GM12878 (cell line): ENCODE measurements at regions not wholly inside any gene's neighbourhood (a gene's known extent, or its start where the extent isn't known, plus 50 kb on each side); places are given as distances from the start of the nearest gene placed in this dataset.

Experiments used
- ATAC-seq: fragments of 200-7000 bp; cut with Tn5 transposase; 3 replicates; pipeline ENCODE4 v1.9.1; 2020; ENCODE audit warnings: mild to moderate bottlenecking, moderate library complexity
- BruUV-seq: library from RNA; stranded (reverse); fragments of 400-500 nt; replicated peaks from 2 replicates; lab custom pipeline; 2021; lab: Mats Ljungman, UMichigan
- CTCF ChIA-PET: fragments of 300-600 bp; sonication (Branson Sonifier 250); formaldehyde crosslinking; extraction: SDS; loops from one replicate; lab custom pipeline; 2021; ENCODE audit warnings: inconsistent platforms; lab: Yijun Ruan, JAX
- POLR2A ChIA-PET: fragments of 350-600 bp; formaldehyde crosslinking; extraction: SDS; loops from one replicate; lab custom pipeline; 2021; ENCODE audit warnings: inconsistent platforms; lab: Charles Lee
- RAD21 ChIA-PET: fragments of 300-600 bp; sonication (Branson Sonifier 250); formaldehyde crosslinking; loops from one replicate; lab custom pipeline; 2023; ENCODE audit warnings: antibody characterized with exemption; ENCODE audit not compliant: unreplicated experiment; lab: Charles Lee
- SMC1A ChIA-PET: fragments of 300-600 bp; sonication (Branson Sonifier 250); formaldehyde crosslinking; loops from one replicate; lab custom pipeline; 2023; ENCODE audit not compliant: unreplicated experiment, uncharacterized antibody; lab: Charles Lee
- DNase-seq: peaks from one replicate; pipeline ENCODE4 v3.0.0-alpha.2; 2011; ENCODE audit warnings: low read depth, low spot score
- FAIRE-seq: peaks from 3 replicates; lab custom pipeline; 2011; peaks lifted over from hg19 to GRCh38; lab: Jason Lieb, UNC
- H2AFZ ChIP-seq: 2 replicates; pipeline ENCODE4 v1.6.0; 2011; ENCODE audit warnings: low read depth, low read length, control low read depth; ENCODE audit not compliant: control insufficient read depth
- H3K27ac ChIP-seq: 2 replicates; pipeline ENCODE4 v1.5.1; 2011; ENCODE audit warnings: control low read depth; ENCODE audit not compliant: control insufficient read depth, insufficient read depth
- H3K27me3 ChIP-seq, 2 experiments: replicated peaks in 1 of 2; 2 replicates each; pipeline versions ENCODE4 v1.6.0 to v1.6.1; 2011; ENCODE audit warnings: low read length in 1 of 2; ENCODE audit not compliant: control insufficient read depth in 2 of 2, insufficient read depth in 2 of 2
- H3K36me3 ChIP-seq, 2 experiments: 2 replicates each; pipeline ENCODE4 v1.5.1; 2011; ENCODE audit warnings: low read length in 1 of 2; ENCODE audit not compliant: control insufficient read depth in 2 of 2, insufficient read depth in 2 of 2
- H3K4me1 ChIP-seq: 2 replicates; pipeline ENCODE4 v1.6.1; 2011; ENCODE audit warnings: mild to moderate bottlenecking, low read length, moderate library complexity, mixed read lengths; ENCODE audit not compliant: control insufficient read depth, insufficient read depth
- H3K4me2 ChIP-seq: 2 replicates; pipeline ENCODE4 v1.6.0; 2011; ENCODE audit warnings: control low read depth; ENCODE audit not compliant: control insufficient read depth, insufficient read depth
- H3K4me3 ChIP-seq: fragments of 200-600 bp; sonication (generic); 2 replicates; pipeline ENCODE4 v1.5.1; 2016
- H3K79me2 ChIP-seq: 2 replicates; pipeline ENCODE4 v1.6.0; 2011; ENCODE audit warnings: low read length; ENCODE audit not compliant: control insufficient read depth, insufficient read depth
- H3K9ac ChIP-seq: 2 replicates; pipeline ENCODE4 v1.8.0; 2011; ENCODE audit warnings: low read length, control low read depth, mixed read lengths; ENCODE audit not compliant: control insufficient read depth, insufficient read depth
- H3K9me3 ChIP-seq: replicated peaks from 3 replicates; pipeline ENCODE4 v1.5.1; 2011; ENCODE audit warnings: mild to moderate bottlenecking, low read length; ENCODE audit not compliant: control insufficient read depth, insufficient read depth
- H4K20me1 ChIP-seq: 2 replicates; pipeline ENCODE4 v1.6.0; 2011; ENCODE audit not compliant: control insufficient read depth, insufficient read depth
- BCL11A ChIP-seq: IDR thresholded peaks from 2 replicates; pipeline ENCODE4 v1.6.1; 2011; ENCODE audit warnings: low read depth, low read length
- BHLHE40 ChIP-seq, 2 experiments: fragments of 450-650 bp in 1 of 2; IDR thresholded peaks; 2 replicates each; pipeline ENCODE4 v1.6.1; 2011 to 2017; ENCODE audit warnings: low read depth in 2 of 2, borderline replicate concordance in 1 of 2, improper control_type of control experiment in 1 of 2, low read length in 1 of 2, mild to moderate bottlenecking in 1 of 2
- BMI1 ChIP-seq: fragments of 450-650 bp; IDR thresholded peaks from 2 replicates; pipeline ENCODE4 v1.6.1; 2016; ENCODE audit warnings: mild to moderate bottlenecking, moderate library complexity, borderline replicate concordance
- EED ChIP-seq: sonication (generic); IDR thresholded peaks from 2 replicates; pipeline ENCODE4 v1.6.1; 2016; ENCODE audit warnings: antibody characterized with exemption, low read depth
- HDAC2 ChIP-seq: fragments of 200-600 bp; sonication (generic); IDR thresholded peaks from 2 replicates; pipeline ENCODE4 v1.6.1; 2017
- IKZF2 ChIP-seq, 2 experiments: fragments of 450-650 bp; IDR thresholded peaks; 2 replicates each; pipeline ENCODE4 v1.6.1; 2017; ENCODE audit warnings: mild to moderate bottlenecking in 2 of 2, moderate library complexity in 2 of 2
- IRF4 ChIP-seq: IDR thresholded peaks from 2 replicates; pipeline ENCODE4 v1.6.1; 2011; ENCODE audit warnings: low read depth, low read length
- MEF2A ChIP-seq: IDR thresholded peaks from 2 replicates; pipeline ENCODE4 v1.6.1; 2011; ENCODE audit warnings: low read depth, mild to moderate bottlenecking, low read length, moderate library complexity; ENCODE audit not compliant: insufficient read depth
- POLR2AphosphoS2 ChIP-seq: IDR thresholded peaks from 2 replicates; pipeline ENCODE4 v1.6.1; 2011; ENCODE audit warnings: low read depth, mild to moderate bottlenecking, low read length, improper control_type of control experiment, moderate library complexity
- POU2F2 ChIP-seq: IDR thresholded peaks from 3 replicates; pipeline ENCODE4 v1.6.1; 2011; ENCODE audit warnings: low read depth, mild to moderate bottlenecking, low read length, borderline replicate concordance
- RFX5 ChIP-seq: IDR thresholded peaks from 2 replicates; pipeline ENCODE4 v1.6.1; 2011; ENCODE audit warnings: low read depth, low read length, improper control_type of control experiment
- STAT1 ChIP-seq: fragments of 450-650 bp; conservative IDR thresholded peaks from 2 replicates; pipeline ENCODE4 v1.6.1; 2014; ENCODE audit warnings: antibody characterized with exemption, mild to moderate bottlenecking
- whole genome bisulfite sequencing: methylation state at CpG from one replicate; pipeline ENCODE4 v1.1.6; 2016; ENCODE audit warnings: low lambda C conversion rate; ENCODE audit not compliant: insufficient replicate concordance, insufficient coverage; ENCODE audit errors: missing lambda C conversion rate; 5-methylcytosine and 5-hydroxymethylcytosine counted together
- in situ Hi-C: fragments of 300-500 bp; cut with MboI; formaldehyde crosslinking; loops from 9 replicates; pipeline ENCODE4 v1.14.3; 2018; ENCODE audit warnings: mixed read lengths
- intact Hi-C: fragments of 100-400 bp; cut with micrococcal nuclease; formaldehyde crosslinking; loops from one replicate; pipeline ENCODE4 v1.14.2; 2022; ENCODE audit not compliant: unreplicated experiment
- TF ChIP-seq, protein P1 (sequence below): fragments of 450-650 bp; IDR thresholded peaks from 2 replicates; pipeline ENCODE4 v1.6.1; 2016; ENCODE audit warnings: mild to moderate bottlenecking
- TF ChIP-seq, protein P2 (sequence below): fragments of 450-650 bp; IDR thresholded peaks from 2 replicates; pipeline ENCODE4 v1.6.1; 2017; ENCODE audit warnings: mild to moderate bottlenecking
- TF ChIP-seq, protein P3 (sequence below): fragments of 450-650 bp; IDR thresholded peaks from 2 replicates; pipeline ENCODE4 v1.6.1; 2014; ENCODE audit warnings: mild to moderate bottlenecking
- TF ChIP-seq, protein P4 (sequence below): fragments of 450-650 bp; formaldehyde crosslinking; IDR thresholded peaks from 2 replicates; pipeline ENCODE4 v1.5.0; 2022; ENCODE audit warnings: mild to moderate bottlenecking, missing genetic modification characterization
- TF ChIP-seq, protein P5 (sequence below): IDR thresholded peaks from 2 replicates; pipeline ENCODE4 v1.6.1; 2012; ENCODE audit warnings: low read length, inconsistent platforms

DNA sequence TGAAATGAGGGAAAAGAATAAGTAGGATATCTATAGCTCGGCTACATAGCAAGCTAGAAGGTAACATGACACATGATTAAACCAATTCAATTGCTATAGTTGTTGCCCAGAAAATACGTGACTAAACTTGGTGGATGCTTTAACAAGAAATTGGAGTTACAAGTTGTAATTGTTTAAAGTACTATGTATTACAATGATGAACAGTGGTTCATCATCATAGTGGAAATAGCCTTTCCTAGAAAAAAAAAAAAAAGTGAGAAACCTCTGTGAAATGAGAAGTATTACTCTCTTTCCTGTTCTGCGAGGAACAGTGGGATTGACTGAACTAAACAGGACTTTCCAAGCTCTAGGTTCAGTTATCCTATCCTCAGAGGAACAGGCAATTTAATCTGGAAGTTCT is 209.7 kb upstream of the KLF3 start:
- DNase-seq (no peak), FAIRE-seq (no peak), ATAC-seq (no peak)
- Histone ChIP-seq H3K4me3 (peak overlapping the region; percentile 40; the same call in 1 of the 2 replicates), H3K9ac (peak overlapping the region; percentile 30), H3K4me2 (peak overlapping the region; percentile 11), H3K79me2 (no peaks in the 10 kb centered on the region), H3K9me3 (peaks cover 9% of the 10 kb centered on the region; the same call in 2 of the 3 replicates), H3K27me3 (no peaks in the 10 kb centered on the region), H3K36me3 (no peaks in the 10 kb centered on the region), H2AFZ (peak overlapping the region; percentile 3; the same call in 1 of the 2 replicates), H3K4me1 (peaks cover 41% of the 10 kb centered on the region), H4K20me1 (no peaks in the 10 kb centered on the region), H3K27ac (peak overlapping the region; percentile 85)
- in situ Hi-C loops = no loop called here
- no TSS peak for BruUV-seq
- WGBS = 97% methylated on average over 3 of the region's 3 CpGs
- SMC1A ChIA-PET = interaction anchor here (0.8 to 2.0 kb wide), 6 partner anchors 12 to 275 kb away, joined by 3 to 6 read pairs (median 4); no protein-coding TSS in a partner anchor
- POLR2A ChIA-PET = interaction anchor here (0.6 kb wide), 1 partner anchor 201 kb away, joined by 7 read pairs; no protein-coding TSS in a partner anchor
- RAD21 ChIA-PET = no interaction called here
- intact Hi-C loops = loop anchor here (1.0 kb wide), 1 partner anchor 135 kb away; no protein-coding TSS in a partner anchor
- CTCF ChIA-PET = interaction anchor here (0.8 to 1.2 kb wide), 3 partner anchors 69 to 221 kb away, joined by 3 read pairs; no protein-coding TSS in a partner anchor
- TF ChIP-seq EED (no peak), BCL11A (no peak), POLR2AphosphoS2 (no peak), BMI1 (no peak), IKZF2 (IDR thresholded peaks at IDR 0.05) (no peak), RFX5 (no peak), IRF4 (no peak), STAT1 (no peak), BHLHE40 (IDR thresholded peaks at IDR 0.05; ENCODE audit: borderline replicate concordance in 1 of 2, low read depth in 2 of 2, low read length in 1 of 2) (no peak), MEF2A (no peak), POU2F2 (no peak), HDAC2 (no peak)
- TF ChIP-seq, protein P1, sequence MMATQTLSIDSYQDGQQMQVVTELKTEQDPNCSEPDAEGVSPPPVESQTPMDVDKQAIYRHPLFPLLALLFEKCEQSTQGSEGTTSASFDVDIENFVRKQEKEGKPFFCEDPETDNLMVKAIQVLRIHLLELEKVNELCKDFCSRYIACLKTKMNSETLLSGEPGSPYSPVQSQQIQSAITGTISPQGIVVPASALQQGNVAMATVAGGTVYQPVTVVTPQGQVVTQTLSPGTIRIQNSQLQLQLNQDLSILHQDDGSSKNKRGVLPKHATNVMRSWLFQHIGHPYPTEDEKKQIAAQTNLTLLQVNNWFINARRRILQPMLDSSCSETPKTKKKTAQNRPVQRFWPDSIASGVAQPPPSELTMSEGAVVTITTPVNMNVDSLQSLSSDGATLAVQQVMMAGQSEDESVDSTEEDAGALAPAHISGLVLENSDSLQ = no peak
- TF ChIP-seq, protein P2, sequence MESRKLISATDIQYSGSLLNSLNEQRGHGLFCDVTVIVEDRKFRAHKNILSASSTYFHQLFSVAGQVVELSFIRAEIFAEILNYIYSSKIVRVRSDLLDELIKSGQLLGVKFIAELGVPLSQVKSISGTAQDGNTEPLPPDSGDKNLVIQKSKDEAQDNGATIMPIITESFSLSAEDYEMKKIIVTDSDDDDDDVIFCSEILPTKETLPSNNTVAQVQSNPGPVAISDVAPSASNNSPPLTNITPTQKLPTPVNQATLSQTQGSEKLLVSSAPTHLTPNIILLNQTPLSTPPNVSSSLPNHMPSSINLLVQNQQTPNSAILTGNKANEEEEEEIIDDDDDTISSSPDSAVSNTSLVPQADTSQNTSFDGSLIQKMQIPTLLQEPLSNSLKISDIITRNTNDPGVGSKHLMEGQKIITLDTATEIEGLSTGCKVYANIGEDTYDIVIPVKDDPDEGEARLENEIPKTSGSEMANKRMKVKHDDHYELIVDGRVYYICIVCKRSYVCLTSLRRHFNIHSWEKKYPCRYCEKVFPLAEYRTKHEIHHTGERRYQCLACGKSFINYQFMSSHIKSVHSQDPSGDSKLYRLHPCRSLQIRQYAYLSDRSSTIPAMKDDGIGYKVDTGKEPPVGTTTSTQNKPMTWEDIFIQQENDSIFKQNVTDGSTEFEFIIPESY = no peak
- TF ChIP-seq, protein P3, sequence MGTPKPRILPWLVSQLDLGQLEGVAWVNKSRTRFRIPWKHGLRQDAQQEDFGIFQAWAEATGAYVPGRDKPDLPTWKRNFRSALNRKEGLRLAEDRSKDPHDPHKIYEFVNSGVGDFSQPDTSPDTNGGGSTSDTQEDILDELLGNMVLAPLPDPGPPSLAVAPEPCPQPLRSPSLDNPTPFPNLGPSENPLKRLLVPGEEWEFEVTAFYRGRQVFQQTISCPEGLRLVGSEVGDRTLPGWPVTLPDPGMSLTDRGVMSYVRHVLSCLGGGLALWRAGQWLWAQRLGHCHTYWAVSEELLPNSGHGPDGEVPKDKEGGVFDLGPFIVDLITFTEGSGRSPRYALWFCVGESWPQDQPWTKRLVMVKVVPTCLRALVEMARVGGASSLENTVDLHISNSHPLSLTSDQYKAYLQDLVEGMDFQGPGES = no peak
- TF ChIP-seq, protein P4, sequence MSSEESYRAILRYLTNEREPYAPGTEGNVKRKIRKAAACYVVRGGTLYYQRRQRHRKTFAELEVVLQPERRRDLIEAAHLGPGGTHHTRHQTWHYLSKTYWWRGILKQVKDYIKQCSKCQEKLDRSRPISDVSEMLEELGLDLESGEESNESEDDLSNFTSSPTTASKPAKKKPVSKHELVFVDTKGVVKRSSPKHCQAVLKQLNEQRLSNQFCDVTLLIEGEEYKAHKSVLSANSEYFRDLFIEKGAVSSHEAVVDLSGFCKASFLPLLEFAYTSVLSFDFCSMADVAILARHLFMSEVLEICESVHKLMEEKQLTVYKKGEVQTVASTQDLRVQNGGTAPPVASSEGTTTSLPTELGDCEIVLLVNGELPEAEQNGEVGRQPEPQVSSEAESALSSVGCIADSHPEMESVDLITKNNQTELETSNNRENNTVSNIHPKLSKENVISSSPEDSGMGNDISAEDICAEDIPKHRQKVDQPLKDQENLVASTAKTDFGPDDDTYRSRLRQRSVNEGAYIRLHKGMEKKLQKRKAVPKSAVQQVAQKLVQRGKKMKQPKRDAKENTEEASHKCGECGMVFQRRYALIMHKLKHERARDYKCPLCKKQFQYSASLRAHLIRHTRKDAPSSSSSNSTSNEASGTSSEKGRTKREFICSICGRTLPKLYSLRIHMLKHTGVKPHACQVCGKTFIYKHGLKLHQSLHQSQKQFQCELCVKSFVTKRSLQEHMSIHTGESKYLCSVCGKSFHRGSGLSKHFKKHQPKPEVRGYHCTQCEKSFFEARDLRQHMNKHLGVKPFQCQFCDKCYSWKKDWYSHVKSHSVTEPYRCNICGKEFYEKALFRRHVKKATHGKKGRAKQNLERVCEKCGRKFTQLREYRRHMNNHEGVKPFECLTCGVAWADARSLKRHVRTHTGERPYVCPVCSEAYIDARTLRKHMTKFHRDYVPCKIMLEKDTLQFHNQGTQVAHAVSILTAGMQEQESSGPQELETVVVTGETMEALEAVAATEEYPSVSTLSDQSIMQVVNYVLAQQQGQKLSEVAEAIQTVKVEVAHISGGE (CRISPR knock-in tag) = no peak
- TF ChIP-seq, protein P5, sequence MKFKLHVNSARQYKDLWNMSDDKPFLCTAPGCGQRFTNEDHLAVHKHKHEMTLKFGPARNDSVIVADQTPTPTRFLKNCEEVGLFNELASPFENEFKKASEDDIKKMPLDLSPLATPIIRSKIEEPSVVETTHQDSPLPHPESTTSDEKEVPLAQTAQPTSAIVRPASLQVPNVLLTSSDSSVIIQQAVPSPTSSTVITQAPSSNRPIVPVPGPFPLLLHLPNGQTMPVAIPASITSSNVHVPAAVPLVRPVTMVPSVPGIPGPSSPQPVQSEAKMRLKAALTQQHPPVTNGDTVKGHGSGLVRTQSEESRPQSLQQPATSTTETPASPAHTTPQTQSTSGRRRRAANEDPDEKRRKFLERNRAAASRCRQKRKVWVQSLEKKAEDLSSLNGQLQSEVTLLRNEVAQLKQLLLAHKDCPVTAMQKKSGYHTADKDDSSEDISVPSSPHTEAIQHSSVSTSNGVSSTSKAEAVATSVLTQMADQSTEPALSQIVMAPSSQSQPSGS = no peak
